ENCODE measurements at regions not wholly inside any gene's neighbourhood (a gene's known extent, or its start where the extent isn't known, plus 50 kb on each side); places are given as distances from the start of the nearest gene placed in this dataset.

DNA sequence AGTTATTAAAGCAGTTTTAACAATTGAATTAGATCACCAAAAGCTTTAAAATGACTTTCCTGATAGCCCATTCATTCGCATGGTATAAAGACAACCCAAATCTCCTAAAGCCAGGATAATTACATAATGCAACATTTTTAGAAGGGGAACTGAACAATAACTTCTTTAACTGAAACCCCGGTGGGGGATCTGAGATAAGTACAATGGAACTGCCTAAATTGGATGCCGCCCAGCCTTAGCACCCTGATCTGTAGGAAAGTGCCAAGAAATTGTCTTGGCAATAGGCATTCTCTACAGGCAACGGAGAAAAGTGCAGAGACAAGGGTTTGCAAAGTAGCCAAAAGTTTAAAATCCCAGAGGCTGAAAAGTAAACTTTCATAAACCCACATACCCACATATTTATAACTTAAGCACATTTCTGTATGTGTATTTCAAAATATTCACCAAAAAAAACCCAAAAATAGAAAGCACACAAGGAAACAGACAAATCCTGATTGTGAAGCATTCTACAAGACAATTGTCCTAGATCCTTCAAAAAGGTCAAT lies 98.8 kb upstream of the BEND6 start:
- no peaks in the 10 kb centered on the region for H3K9me3 ChIP-seq (ENCODE audit: control insufficient read depth in 1 of 2, insufficient read depth in 1 of 2, low read length in 2 of 2)

DNA sequence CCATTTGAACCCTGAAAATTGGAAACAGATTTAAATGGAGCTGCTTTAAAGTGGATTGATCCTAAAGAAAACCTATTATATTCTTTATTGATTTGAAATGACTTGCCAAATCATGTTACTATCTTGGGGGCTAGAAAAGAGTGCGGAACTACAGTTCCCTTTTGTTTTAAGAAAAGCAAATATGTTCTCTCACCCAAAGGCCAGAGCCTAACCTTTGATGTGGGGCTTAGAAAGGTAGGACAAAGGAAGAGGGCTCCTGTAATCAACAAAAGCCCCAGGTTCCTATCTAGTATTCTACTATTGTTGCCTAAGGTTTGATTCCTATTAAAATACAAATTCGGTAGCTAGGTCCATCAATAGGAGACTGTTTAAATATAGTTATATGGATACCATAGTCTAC lies 100.8 kb upstream of the BEND6 start:
- H3K4me1 ChIP-seq (ENCODE audit: insufficient read depth, low read length): peaks cover 13% of the 10 kb centered on the region
- H3K27me3 Mint-ChIP-seq: peaks cover 48% of the 10 kb centered on the region
- intact Hi-C loops (cut with DNase I, micrococcal nuclease): loop anchor here in 1 of 2 experiments (5.0 kb wide), 2 partner anchors 147 to 217 kb away; no protein-coding TSS in a partner anchor
- ATAC-seq (ENCODE audit: poor library complexity) (no peak), DNase-seq (no peak)
- H3K27ac ChIP-seq (ENCODE audit: low read depth in 1 of 2, low read length in 2 of 2): no peak overlapping the region
- POLR2A ChIA-PET: no interaction called here
- H3K36me3 ChIP-seq (ENCODE audit: insufficient read depth, low read length): no peaks in the 10 kb centered on the region
- CTCF ChIA-PET: no interaction called here
- H3K27me3 ChIP-seq (ENCODE audit: control insufficient read depth in 1 of 2, insufficient read depth in 2 of 2, low read length in 2 of 2): peaks cover 20 to 32% of the 10 kb centered on the region in 2 experiments
- H3K4me3 ChIP-seq (ENCODE audit: low read length): no peak overlapping the region
- no peaks in the 10 kb centered on the region for H3K36me3 Mint-ChIP-seq (ENCODE audit: low read depth)
- TF ChIP-seq CTCF (IDR thresholded peaks at IDR 0.05): no peak
- H3K4me3 Mint-ChIP-seq: no peak overlapping the region
- H3K27ac Mint-ChIP-seq: no peak overlapping the region
- H3K4me1 Mint-ChIP-seq (ENCODE audit: low read depth): peaks cover 18% of the 10 kb centered on the region
- no peaks in the 10 kb centered on the region for H3K9me3 Mint-ChIP-seq
- H3K9me3 ChIP-seq (ENCODE audit: control insufficient read depth in 1 of 2, insufficient read depth in 1 of 2, low read length in 2 of 2): no peaks in the 10 kb centered on the region

More for the DNA sequence above, 98.8 kb upstream of the BEND6 start:
- Histone ChIP-seq H3K4me1 (ENCODE audit: insufficient read depth, low read length) (peaks cover 11% of the 10 kb centered on the region), H3K4me3 (ENCODE audit: low read length) (no peak overlapping the region), H3K27me3 (ENCODE audit: control insufficient read depth in 1 of 2, insufficient read depth in 2 of 2, low read length in 2 of 2) (peaks cover 3 to 14% of the 10 kb centered on the region in 2 experiments), H3K36me3 (ENCODE audit: insufficient read depth, low read length) (no peaks in the 10 kb centered on the region), H3K27ac (ENCODE audit: low read depth in 1 of 2, low read length in 2 of 2) (no peak overlapping the region)
- Mint-ChIP-seq H3K9me3 (no peaks in the 10 kb centered on the region), H3K27me3 (peaks cover 28% of the 10 kb centered on the region), H3K4me1 (ENCODE audit: low read depth) (peaks cover 15% of the 10 kb centered on the region), H3K36me3 (ENCODE audit: low read depth) (no peaks in the 10 kb centered on the region), H3K27ac (no peak overlapping the region), H3K4me3 (no peak overlapping the region)
- ATAC-seq (ENCODE audit: poor library complexity) (no peak), DNase-seq (no peak)
- CTCF ChIA-PET: no interaction called here
- intact Hi-C loops (cut with DNase I, micrococcal nuclease): no loop called here
- no peak for TF ChIP-seq CTCF (IDR thresholded peaks at IDR 0.05)
- POLR2A ChIA-PET: no interaction called here

- no peak for TF ChIP-seq CTCF (IDR thresholded peaks at IDR 0.05)
- Mint-ChIP-seq H3K36me3 (ENCODE audit: low read depth) (no peaks in the 10 kb centered on the region), H3K9me3 (no peaks in the 10 kb centered on the region), H3K4me1 (ENCODE audit: low read depth) (peaks cover 18% of the 10 kb centered on the region), H3K27ac (no peak overlapping the region), H3K4me3 (no peak overlapping the region), H3K27me3 (peaks cover 48% of the 10 kb centered on the region)
- Histone ChIP-seq H3K9me3 (ENCODE audit: control insufficient read depth in 1 of 2, insufficient read depth in 1 of 2, low read length in 2 of 2) (no peaks in the 10 kb centered on the region), H3K4me1 (ENCODE audit: insufficient read depth, low read length) (peaks cover 13% of the 10 kb centered on the region), H3K4me3 (ENCODE audit: low read length) (no peak overlapping the region), H3K36me3 (ENCODE audit: insufficient read depth, low read length) (no peaks in the 10 kb centered on the region), H3K27me3 (ENCODE audit: control insufficient read depth in 1 of 2, insufficient read depth in 2 of 2, low read length in 2 of 2) (peaks cover 20 to 32% of the 10 kb centered on the region in 2 experiments), H3K27ac (ENCODE audit: low read depth in 1 of 2, low read length in 2 of 2) (no peak overlapping the region)
- POLR2A ChIA-PET: interaction anchor here (0.5 kb wide), 1 partner anchor 16 kb away, joined by 3 read pairs; no protein-coding TSS in a partner anchor
- intact Hi-C loops (cut with DNase I, micrococcal nuclease): loop anchor here in 1 of 2 experiments (5.0 kb wide), 2 partner anchors 146 to 216 kb away; no protein-coding TSS in a partner anchor
- no peak for DNase-seq
- ATAC-seq (ENCODE audit: poor library complexity): no peak
- CTCF ChIA-PET: no interaction called here
Observed at GRCh38 chr6:56853541-56853940, 101.4 kb upstream of the BEND6 start.
